ENCODE measurements at regions not wholly inside any gene's neighbourhood (a gene's known extent, or its start where the extent isn't known, plus 50 kb on each side); places are given as distances from the start of the nearest gene placed in this dataset.

GRCh38 chr15:66849746-66850077, 147.7 kb downstream of the SMAD6 start:
- H3K27ac Mint-ChIP-seq = no peak overlapping the region
- no peaks in the 10 kb centered on the region for H3K9me3 Mint-ChIP-seq
- no peaks in the 10 kb centered on the region for H3K36me3 Mint-ChIP-seq (ENCODE audit: low read depth)
- H3K27me3 Mint-ChIP-seq (ENCODE audit: low read depth, poor library complexity) = peaks cover 41% of the 10 kb centered on the region
- H3K4me3 Mint-ChIP-seq = no peak overlapping the region
- no peak for TF ChIP-seq CTCF (IDR thresholded peaks at IDR 0.05)
- DNase-seq = no peak
- H3K4me1 Mint-ChIP-seq = peaks cover 27% of the 10 kb centered on the region

GRCh38 chr15:66850078-66850991, 148.3 kb downstream of the SMAD6 start:
- Mint-ChIP-seq H3K4me3 (no peak overlapping the region), H3K27me3 (ENCODE audit: low read depth, poor library complexity) (peaks cover 35% of the 10 kb centered on the region), H3K27ac (no peak overlapping the region), H3K4me1 (peaks cover 20% of the 10 kb centered on the region), H3K36me3 (ENCODE audit: low read depth) (no peaks in the 10 kb centered on the region), H3K9me3 (no peaks in the 10 kb centered on the region)
- no peak for DNase-seq
- no peak for TF ChIP-seq CTCF (IDR thresholded peaks at IDR 0.05)

- Mint-ChIP-seq H3K36me3 (ENCODE audit: low read depth) (no peaks in the 10 kb centered on the region), H3K4me3 (no peak overlapping the region), H3K4me1 (peaks cover 20% of the 10 kb centered on the region), H3K9me3 (no peaks in the 10 kb centered on the region), H3K27me3 (ENCODE audit: low read depth, poor library complexity) (peaks cover 30% of the 10 kb centered on the region), H3K27ac (no peak overlapping the region)
- no peak for TF ChIP-seq CTCF (IDR thresholded peaks at IDR 0.05)
- DNase-seq = no peak
Measured at GRCh38 chr15:66850996-66851310, 148.9 kb downstream of the SMAD6 start.

- peak; percentile 96 for TF ChIP-seq CTCF (IDR thresholded peaks at IDR 0.05)
- Mint-ChIP-seq H3K4me1 (peaks cover 20% of the 10 kb centered on the region), H3K27me3 (ENCODE audit: low read depth, poor library complexity) (peaks cover 27% of the 10 kb centered on the region), H3K4me3 (no peak overlapping the region), H3K27ac (no peak overlapping the region), H3K9me3 (no peaks in the 10 kb centered on the region), H3K36me3 (ENCODE audit: low read depth) (no peaks in the 10 kb centered on the region)
- peak; percentile 89 for DNase-seq
Measured at GRCh38 chr15:66851311-66852063, 149.5 kb downstream of the SMAD6 start.

GRCh38 chr15:66852064-66852905, 150.2 kb downstream of the SMAD6 start:
- DNase-seq = no peak
- Mint-ChIP-seq H3K36me3 (ENCODE audit: low read depth) (no peaks in the 10 kb centered on the region), H3K9me3 (no peaks in the 10 kb centered on the region), H3K27me3 (ENCODE audit: low read depth, poor library complexity) (peaks cover 29% of the 10 kb centered on the region), H3K4me1 (peaks cover 20% of the 10 kb centered on the region), H3K4me3 (no peak overlapping the region), H3K27ac (no peak overlapping the region)
- no peak for TF ChIP-seq CTCF (IDR thresholded peaks at IDR 0.05)

Data from nephron progenitor cell (in vitro differentiated cells).